RWPE2 (cell line): ENCODE measurements at regions not wholly inside any gene's neighbourhood (a gene's known extent, or its start where the extent isn't known, plus 50 kb on each side); places are given as distances from the start of the nearest gene placed in this dataset.

Experiments
- ATAC-seq: fragments of 200-7000 bp; cut with Tn5 transposase; 3 replicates; pipeline ENCODE4 v1.9.1; 2021; ENCODE audit warnings: low read depth
- DNase-seq: peaks from one replicate; pipeline ENCODE4 v3.0.0-alpha.2; 2020; ENCODE audit warnings: low spot score
- H3K27ac ChIP-seq: fragments of 450-650 bp; 2 replicates; pipeline ENCODE4 v1.5.1; 2017; ENCODE audit warnings: mild to moderate bottlenecking; ENCODE audit not compliant: poor library complexity, severe bottlenecking
- H3K27me3 ChIP-seq: fragments of 250-450 bp; sonication (Bioruptor Pico); 2 replicates; pipeline ENCODE4 v1.5.1; 2021; ENCODE audit warnings: mild to moderate bottlenecking, moderate library complexity; ENCODE audit not compliant: insufficient read depth, poor library complexity, severe bottlenecking
- H3K36me3 ChIP-seq: fragments of 250-450 bp; sonication (Bioruptor Pico); 2 replicates; pipeline ENCODE4 v1.5.1; 2020; ENCODE audit warnings: low read depth, mild to moderate bottlenecking, moderate library complexity
- H3K4me1 ChIP-seq: fragments of 250-450 bp; sonication (Bioruptor Pico); 2 replicates; pipeline ENCODE4 v1.5.1; 2021; ENCODE audit warnings: mild to moderate bottlenecking, moderate library complexity; ENCODE audit not compliant: insufficient read depth, poor library complexity, severe bottlenecking
- H3K4me3 ChIP-seq: fragments of 250-450 bp; sonication (Bioruptor Pico); 2 replicates; pipeline ENCODE4 v1.5.1; 2021; ENCODE audit warnings: mild to moderate bottlenecking, moderate library complexity; ENCODE audit not compliant: severe bottlenecking
- H3K9me3 ChIP-seq: fragments of 250-450 bp; sonication (Bioruptor Pico); 2 replicates; pipeline ENCODE4 v1.5.1; 2021; ENCODE audit warnings: mild to moderate bottlenecking, moderate library complexity; ENCODE audit not compliant: severe bottlenecking
- TF ChIP-seq, protein P1 (sequence below): fragments of 450-650 bp; IDR thresholded peaks from one replicate; pipeline ENCODE4 v1.5.1; 2017; ENCODE audit warnings: mild to moderate bottlenecking, moderate library complexity; ENCODE audit not compliant: poor library complexity, severe bottlenecking

DNA sequence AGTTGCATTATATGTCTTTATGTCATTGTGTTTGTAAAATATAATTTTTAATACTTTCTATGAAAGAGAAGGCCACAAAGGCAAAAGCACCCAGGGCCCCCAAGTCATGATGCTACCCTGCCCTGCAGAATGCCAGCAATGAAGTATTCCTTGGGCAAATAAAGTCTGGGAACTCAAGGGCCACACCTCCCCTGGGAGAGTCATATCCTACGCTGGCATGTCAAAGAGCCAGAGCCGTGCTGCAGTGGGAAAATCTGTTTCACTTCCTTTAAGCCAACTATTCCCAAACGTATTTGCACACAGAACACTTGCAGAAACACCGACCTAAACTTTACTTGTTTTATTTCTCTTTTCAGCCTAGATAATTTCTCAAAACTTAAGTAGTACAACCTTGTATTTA is 98.4 kb upstream of the KAZN start:
- H3K9me3 ChIP-seq = no peaks in the 10 kb centered on the region
- DNase-seq = no peak
- no peak for ATAC-seq
- H3K4me3 ChIP-seq = no peak overlapping the region
- no peaks in the 10 kb centered on the region for H3K4me1 ChIP-seq
- no peaks in the 10 kb centered on the region for H3K27me3 ChIP-seq
- no peaks in the 10 kb centered on the region for H3K36me3 ChIP-seq
- TF ChIP-seq, protein P1, sequence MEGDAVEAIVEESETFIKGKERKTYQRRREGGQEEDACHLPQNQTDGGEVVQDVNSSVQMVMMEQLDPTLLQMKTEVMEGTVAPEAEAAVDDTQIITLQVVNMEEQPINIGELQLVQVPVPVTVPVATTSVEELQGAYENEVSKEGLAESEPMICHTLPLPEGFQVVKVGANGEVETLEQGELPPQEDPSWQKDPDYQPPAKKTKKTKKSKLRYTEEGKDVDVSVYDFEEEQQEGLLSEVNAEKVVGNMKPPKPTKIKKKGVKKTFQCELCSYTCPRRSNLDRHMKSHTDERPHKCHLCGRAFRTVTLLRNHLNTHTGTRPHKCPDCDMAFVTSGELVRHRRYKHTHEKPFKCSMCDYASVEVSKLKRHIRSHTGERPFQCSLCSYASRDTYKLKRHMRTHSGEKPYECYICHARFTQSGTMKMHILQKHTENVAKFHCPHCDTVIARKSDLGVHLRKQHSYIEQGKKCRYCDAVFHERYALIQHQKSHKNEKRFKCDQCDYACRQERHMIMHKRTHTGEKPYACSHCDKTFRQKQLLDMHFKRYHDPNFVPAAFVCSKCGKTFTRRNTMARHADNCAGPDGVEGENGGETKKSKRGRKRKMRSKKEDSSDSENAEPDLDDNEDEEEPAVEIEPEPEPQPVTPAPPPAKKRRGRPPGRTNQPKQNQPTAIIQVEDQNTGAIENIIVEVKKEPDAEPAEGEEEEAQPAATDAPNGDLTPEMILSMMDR = no peak
- H3K27ac ChIP-seq = no peak overlapping the region

- H3K4me1 ChIP-seq = no peaks in the 10 kb centered on the region
- no peak for DNase-seq
- no peaks in the 10 kb centered on the region for H3K27me3 ChIP-seq
- H3K27ac ChIP-seq = no peak overlapping the region
- TF ChIP-seq, protein P1 = no peak
- H3K9me3 ChIP-seq = no peaks in the 10 kb centered on the region
- H3K36me3 ChIP-seq = no peaks in the 10 kb centered on the region
- ATAC-seq = no peak
- H3K4me3 ChIP-seq = no peak overlapping the region
Observed at GRCh38 chr1:14500912-14501311, 97.6 kb upstream of the KAZN start.

DNA sequence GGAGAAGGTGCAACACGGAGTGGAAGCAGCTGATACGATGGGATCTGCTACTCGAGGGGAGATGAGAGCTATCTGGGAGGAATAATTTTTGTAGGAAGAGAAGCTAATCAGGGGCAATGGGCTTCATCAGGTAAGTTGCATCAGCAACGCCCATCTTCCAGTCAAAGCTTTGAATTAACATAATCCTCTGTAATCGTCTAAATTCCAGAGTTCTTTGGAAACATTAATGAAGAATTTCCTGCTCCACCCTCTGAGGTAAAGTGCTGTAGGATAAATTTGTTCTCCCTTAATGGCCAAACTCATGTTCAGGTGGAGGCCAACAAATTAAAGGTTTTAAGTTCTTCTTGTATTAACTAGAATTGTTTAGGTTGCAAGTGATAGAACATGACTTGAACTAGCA is 94.0 kb upstream of the KAZN start:
- no peaks in the 10 kb centered on the region for H3K27me3 ChIP-seq
- TF ChIP-seq, protein P1 = no peak

DNA sequence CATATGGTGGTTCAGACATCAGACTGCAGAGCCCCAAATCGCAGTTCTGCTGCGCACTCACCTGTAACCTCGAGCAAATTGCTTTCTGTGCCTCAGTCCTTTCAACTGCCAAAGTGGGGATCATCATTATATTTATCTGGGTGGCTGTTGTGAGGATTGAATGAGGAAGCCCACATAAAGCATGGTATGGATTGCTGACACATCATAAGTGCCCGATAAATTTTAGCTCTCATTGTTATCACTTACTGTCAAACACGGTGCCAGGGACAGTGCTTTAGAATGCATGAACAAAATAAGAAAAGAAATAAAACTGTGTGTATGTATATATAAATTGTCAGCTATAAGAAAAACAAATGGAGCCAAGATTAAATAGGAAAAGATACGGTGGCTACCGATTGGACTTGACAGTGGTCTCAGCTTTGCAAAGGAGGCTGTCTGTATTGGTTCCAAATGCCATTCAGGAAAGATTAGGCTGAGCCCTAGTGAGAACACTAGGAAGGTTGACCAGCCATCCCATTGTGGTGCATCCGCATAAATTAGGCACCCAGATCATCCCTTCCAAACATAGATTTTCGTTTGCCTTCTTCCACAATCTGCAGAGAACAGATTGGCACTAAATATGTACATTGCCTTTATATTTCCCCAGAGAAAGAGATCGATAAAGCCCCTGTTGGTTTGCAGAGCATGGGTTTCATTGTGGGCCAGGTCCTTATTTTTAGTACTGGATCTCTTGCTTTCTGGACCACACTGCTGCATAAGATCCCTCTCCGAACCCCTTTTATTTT is 91.8 kb upstream of the KAZN start:
- no peaks in the 10 kb centered on the region for H3K36me3 ChIP-seq
- DNase-seq = no peak
- no peaks in the 10 kb centered on the region for H3K9me3 ChIP-seq
- H3K27ac ChIP-seq = no peak overlapping the region
- ATAC-seq = no peak
- H3K4me1 ChIP-seq = no peaks in the 10 kb centered on the region
- TF ChIP-seq, protein P1 = no peak
- no peak overlapping the region for H3K4me3 ChIP-seq
- H3K27me3 ChIP-seq = no peaks in the 10 kb centered on the region

More for the DNA sequence above, 94.0 kb upstream of the KAZN start:
- DNase-seq (no peak), ATAC-seq (no peak)
- no peaks in the 10 kb centered on the region for H3K9me3 ChIP-seq
- H3K36me3 ChIP-seq = no peaks in the 10 kb centered on the region
- H3K4me3 ChIP-seq = no peak overlapping the region
- H3K4me1 ChIP-seq = no peaks in the 10 kb centered on the region
- H3K27ac ChIP-seq = no peak overlapping the region

DNA sequence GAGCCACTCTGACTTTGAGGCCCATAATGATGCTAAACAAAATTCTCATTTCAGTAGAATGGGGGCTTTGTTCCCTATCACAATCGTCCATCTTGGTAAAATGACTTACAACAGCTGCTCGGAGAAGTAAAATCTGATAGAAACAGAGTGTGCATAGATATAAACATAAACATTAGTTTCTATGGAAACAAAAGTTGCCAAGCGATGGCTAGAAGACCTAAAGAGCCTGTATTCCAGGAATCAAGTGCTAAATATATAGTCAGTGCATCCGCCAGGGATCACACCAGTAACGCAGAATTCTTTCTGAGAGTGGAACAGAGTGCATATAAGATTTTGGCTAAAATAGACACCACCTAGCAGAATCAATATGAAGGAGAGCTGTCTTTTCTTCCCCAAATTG is 91.2 kb upstream of the KAZN start:
- Histone ChIP-seq H3K4me1 (no peaks in the 10 kb centered on the region), H3K36me3 (no peaks in the 10 kb centered on the region), H3K9me3 (no peaks in the 10 kb centered on the region), H3K4me3 (no peak overlapping the region), H3K27ac (no peak overlapping the region), H3K27me3 (no peaks in the 10 kb centered on the region)
- no peak for DNase-seq
- no peak for ATAC-seq
- TF ChIP-seq, protein P1 = no peak
